ENCODE measurements at regions not wholly inside any gene's neighbourhood (a gene's known extent, or its start where the extent isn't known, plus 50 kb on each side); places are given as distances from the start of the nearest gene placed in this dataset.
"Not testable (repeated sequence)": the region's sequence is repeated elsewhere in the genome, so short reads cannot be mapped to it uniquely, and the experiment has no call there.

DNA sequence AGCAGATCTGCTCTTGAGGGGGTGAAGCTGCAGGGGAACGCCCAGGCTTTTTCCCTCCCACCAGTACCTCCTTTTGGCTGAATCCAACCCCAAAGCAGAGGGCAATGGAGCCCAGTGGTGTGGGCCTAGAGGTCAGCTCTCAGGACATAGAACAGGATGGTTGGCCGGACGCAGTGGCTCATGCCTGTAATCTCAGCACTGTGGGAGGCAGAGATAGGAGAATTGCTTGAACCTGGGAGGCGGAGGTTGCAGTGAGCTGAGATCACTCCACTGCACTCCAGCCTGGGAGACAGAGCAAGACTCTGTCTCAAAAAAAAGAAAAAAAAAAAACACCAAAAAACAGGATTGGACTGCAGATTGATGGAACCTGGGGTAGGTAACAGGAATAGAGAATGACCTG, 73.3 kb upstream of the ADGRL1 start:
- not testable (repeated sequence) for H3K4me3 ChIP-seq (ENCODE audit: low read depth, low read length); H3K36me3 Mint-ChIP-seq; H3K9me3 ChIP-seq (ENCODE audit: control insufficient read depth in 2 of 2, low read length in 2 of 2); H3K27ac Mint-ChIP-seq; H3K27ac ChIP-seq (ENCODE audit: insufficient read depth, low read length, poor library complexity, severe bottlenecking); H3K27me3 ChIP-seq (ENCODE audit: control insufficient read depth, insufficient read depth, low read length); DNase-seq; H3K4me3 Mint-ChIP-seq; H3K4me1 ChIP-seq (ENCODE audit: control insufficient read depth, insufficient read depth, low read length, poor library complexity, severe bottlenecking); H3K9me3 Mint-ChIP-seq; ATAC-seq (ENCODE audit: low read depth in 2 of 2); H3K36me3 ChIP-seq (ENCODE audit: control insufficient read depth, insufficient read depth, low read length)
- Mint-ChIP-seq H3K27me3 (peaks cover 14% of the 10 kb centered on the region), H3K4me1 (peaks cover 0 to 21% (median 5%) of the 10 kb centered on the region in 4 donors)

- Mint-ChIP-seq H3K27ac (no peak overlapping the region), H3K4me1 (peaks cover 0 to 16% (median 5%) of the 10 kb centered on the region in 4 donors), H3K4me3 (no peak overlapping the region), H3K36me3 (no peaks in the 10 kb centered on the region), H3K9me3 (peaks cover 0 to 7% (median 2%) of the 10 kb centered on the region in 7 donors), H3K27me3 (peaks cover 10% of the 10 kb centered on the region)
- ATAC-seq (ENCODE audit: low read depth in 2 of 2) (no peak), DNase-seq (no peak)
- Histone ChIP-seq H3K9me3 (ENCODE audit: control insufficient read depth in 2 of 2, low read length in 2 of 2) (no peaks in the 10 kb centered on the region), H3K36me3 (ENCODE audit: control insufficient read depth, insufficient read depth, low read length) (no peaks in the 10 kb centered on the region), H3K4me3 (ENCODE audit: low read depth, low read length) (no peak overlapping the region), H3K27ac (ENCODE audit: insufficient read depth, low read length, poor library complexity, severe bottlenecking) (no peak overlapping the region), H3K27me3 (ENCODE audit: control insufficient read depth, insufficient read depth, low read length) (no peaks in the 10 kb centered on the region), H3K4me1 (ENCODE audit: control insufficient read depth, insufficient read depth, low read length, poor library complexity, severe bottlenecking) (peaks cover 6% of the 10 kb centered on the region)
Measured at GRCh38 chr19:14277608-14278007, 71.6 kb upstream of the ADGRL1 start.

DNA sequence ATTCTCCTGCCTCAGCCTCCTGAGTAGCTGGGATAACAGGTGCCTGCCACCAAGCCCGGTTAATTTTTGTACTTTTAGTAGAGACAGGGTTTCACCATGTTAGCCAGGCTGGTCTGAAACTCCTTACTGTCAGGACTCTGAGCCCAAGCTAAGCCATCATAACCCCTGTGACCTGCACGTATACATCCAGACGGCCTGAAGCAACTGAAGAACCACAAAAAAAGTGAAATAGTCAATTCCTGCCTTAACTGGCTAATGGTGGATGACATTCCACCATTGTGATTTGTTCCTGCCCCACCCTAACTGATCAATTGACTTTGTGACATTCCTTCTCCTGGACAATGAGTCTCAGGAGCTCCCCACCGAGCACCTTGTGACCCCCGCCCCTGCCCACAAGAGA, 69.9 kb upstream of the ADGRL1 start:
- H3K27ac Mint-ChIP-seq; ATAC-seq (ENCODE audit: low read depth in 2 of 2); DNase-seq; H3K4me1 ChIP-seq (ENCODE audit: control insufficient read depth, insufficient read depth, low read length, poor library complexity, severe bottlenecking); H3K27ac ChIP-seq (ENCODE audit: insufficient read depth, low read length, poor library complexity, severe bottlenecking); H3K27me3 Mint-ChIP-seq; H3K9me3 Mint-ChIP-seq; H3K27me3 ChIP-seq (ENCODE audit: control insufficient read depth, insufficient read depth, low read length); H3K9me3 ChIP-seq (ENCODE audit: control insufficient read depth in 2 of 2, low read length in 2 of 2); H3K4me3 ChIP-seq (ENCODE audit: low read depth, low read length); H3K36me3 Mint-ChIP-seq; H3K36me3 ChIP-seq (ENCODE audit: control insufficient read depth, insufficient read depth, low read length): not testable (repeated sequence)
- Mint-ChIP-seq H3K4me3 (peak overlapping the region in 1 of 4 donors; percentile 28), H3K4me1 (peaks cover 0 to 16% (median 5%) of the 10 kb centered on the region in 4 donors)

- Mint-ChIP-seq H3K27ac (no peak overlapping the region), H3K27me3 (peaks cover 7% of the 10 kb centered on the region), H3K4me3 (no peak overlapping the region), H3K4me1 (peaks cover 0 to 16% (median 5%) of the 10 kb centered on the region in 4 donors), H3K36me3 (no peaks in the 10 kb centered on the region), H3K9me3 (peaks cover 0 to 7% (median 2%) of the 10 kb centered on the region in 7 donors)
- H3K36me3 ChIP-seq (ENCODE audit: control insufficient read depth, insufficient read depth, low read length), result no peaks in the 10 kb centered on the region
- H3K27ac ChIP-seq (ENCODE audit: insufficient read depth, low read length, poor library complexity, severe bottlenecking), result no peak overlapping the region
- H3K4me3 ChIP-seq (ENCODE audit: low read depth, low read length), result no peak overlapping the region
- DNase-seq (no peak), ATAC-seq (ENCODE audit: low read depth in 2 of 2) (no peak)
- H3K27me3 ChIP-seq (ENCODE audit: control insufficient read depth, insufficient read depth, low read length), result no peaks in the 10 kb centered on the region
- H3K9me3 ChIP-seq (ENCODE audit: control insufficient read depth in 2 of 2, low read length in 2 of 2), result no peaks in the 10 kb centered on the region
- peaks cover 6% of the 10 kb centered on the region for H3K4me1 ChIP-seq (ENCODE audit: control insufficient read depth, insufficient read depth, low read length, poor library complexity, severe bottlenecking)
Measured at GRCh38 chr19:14272623-14273022, 66.7 kb upstream of the ADGRL1 start.

DNA sequence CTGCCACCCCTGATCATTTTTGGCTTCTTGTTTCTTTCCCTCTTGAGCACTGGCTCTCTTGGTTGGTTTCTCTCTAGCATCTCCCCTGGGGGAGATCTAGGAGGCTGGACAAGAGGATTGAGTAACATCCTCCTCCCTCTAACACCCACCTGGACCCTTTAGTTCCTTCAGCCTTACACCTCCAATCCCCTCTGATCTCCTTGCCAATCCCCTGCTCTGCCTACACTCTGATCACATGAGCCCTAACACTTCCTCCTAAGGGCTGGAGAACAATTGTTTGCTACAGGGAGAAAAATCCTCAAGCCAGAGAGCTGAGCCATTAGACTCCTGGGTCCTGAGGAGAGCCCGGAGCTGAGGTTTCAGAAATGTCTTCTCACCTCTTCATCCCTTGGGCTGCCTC, 65.9 kb upstream of the ADGRL1 start:
- no peak overlapping the region for H3K27ac Mint-ChIP-seq
- H3K4me1 Mint-ChIP-seq, result peaks cover 0 to 15% (median 5%) of the 10 kb centered on the region in 4 donors
- H3K36me3 Mint-ChIP-seq, result no peaks in the 10 kb centered on the region
- DNase-seq (no peak), ATAC-seq (ENCODE audit: low read depth in 2 of 2) (no peak)
- H3K4me3 Mint-ChIP-seq, result no peak overlapping the region
- peaks cover 7% of the 10 kb centered on the region for H3K27me3 Mint-ChIP-seq
- H3K36me3 ChIP-seq (ENCODE audit: control insufficient read depth, insufficient read depth, low read length), result no peaks in the 10 kb centered on the region
- H3K4me3 ChIP-seq (ENCODE audit: low read depth, low read length), result no peak overlapping the region
- H3K9me3 ChIP-seq (ENCODE audit: control insufficient read depth in 2 of 2, low read length in 2 of 2), result no peaks in the 10 kb centered on the region
- H3K27me3 ChIP-seq (ENCODE audit: control insufficient read depth, insufficient read depth, low read length), result no peaks in the 10 kb centered on the region
- no peak overlapping the region for H3K27ac ChIP-seq (ENCODE audit: insufficient read depth, low read length, poor library complexity, severe bottlenecking)
- H3K4me1 ChIP-seq (ENCODE audit: control insufficient read depth, insufficient read depth, low read length, poor library complexity, severe bottlenecking), result peaks cover 6% of the 10 kb centered on the region
- peaks cover 0 to 7% (median 2%) of the 10 kb centered on the region in 7 donors for H3K9me3 Mint-ChIP-seq

DNA sequence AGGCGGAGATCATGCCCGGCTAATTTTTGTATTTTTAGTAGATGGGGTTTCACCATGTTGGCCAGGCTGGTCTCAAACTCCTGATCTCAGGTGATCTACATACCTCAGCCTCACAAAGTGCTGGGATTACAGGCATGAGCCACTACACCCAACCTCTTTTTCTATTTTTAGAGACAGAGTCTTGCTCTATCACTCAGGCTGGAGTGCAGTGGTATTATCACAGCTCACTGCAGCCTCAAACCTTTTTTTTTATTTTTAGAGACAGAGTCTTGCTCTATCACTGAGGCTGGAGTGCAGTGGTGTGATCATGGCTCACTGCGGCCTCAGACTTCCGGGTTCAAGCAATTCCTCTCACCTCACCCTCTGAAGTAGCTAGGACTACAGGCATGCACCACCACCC, 64.6 kb upstream of the ADGRL1 start:
- DNase-seq; ATAC-seq (ENCODE audit: low read depth in 2 of 2); H3K27me3 ChIP-seq (ENCODE audit: control insufficient read depth, insufficient read depth, low read length); H3K36me3 Mint-ChIP-seq; H3K9me3 ChIP-seq (ENCODE audit: control insufficient read depth in 2 of 2, low read length in 2 of 2); H3K27me3 Mint-ChIP-seq; H3K4me3 Mint-ChIP-seq; H3K36me3 ChIP-seq (ENCODE audit: control insufficient read depth, insufficient read depth, low read length); H3K4me3 ChIP-seq (ENCODE audit: low read depth, low read length); H3K4me1 ChIP-seq (ENCODE audit: control insufficient read depth, insufficient read depth, low read length, poor library complexity, severe bottlenecking); H3K27ac ChIP-seq (ENCODE audit: insufficient read depth, low read length, poor library complexity, severe bottlenecking); H3K9me3 Mint-ChIP-seq; H3K27ac Mint-ChIP-seq: not testable (repeated sequence)
- peaks cover 0 to 11% (median 5%) of the 10 kb centered on the region in 4 donors for H3K4me1 Mint-ChIP-seq

DNA sequence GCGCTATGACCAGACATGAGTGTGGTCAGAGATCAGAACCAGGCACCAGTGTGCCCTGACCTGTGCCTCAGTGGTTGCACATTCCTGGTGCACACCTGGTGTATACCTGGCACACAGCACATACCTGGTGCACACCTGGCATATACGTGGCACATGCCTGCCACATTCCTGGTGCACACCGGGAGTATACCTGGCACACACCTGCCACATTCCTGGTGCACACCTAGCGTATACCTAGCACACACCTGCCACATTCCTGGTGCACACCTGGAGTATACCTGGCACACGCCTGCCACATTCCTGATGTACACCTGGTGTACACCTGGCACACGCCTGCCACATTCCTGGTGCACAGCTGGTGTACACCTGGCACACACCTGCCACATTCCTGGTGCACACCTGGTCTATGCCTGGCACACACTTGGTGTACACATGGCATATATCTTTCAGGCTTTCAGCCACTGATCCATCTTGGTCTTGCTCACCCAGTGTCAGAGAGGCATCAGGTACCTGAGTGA, 61.3 kb upstream of the ADGRL1 start:
- Histone ChIP-seq H3K36me3 (ENCODE audit: control insufficient read depth, insufficient read depth, low read length) (no peaks in the 10 kb centered on the region), H3K4me1 (ENCODE audit: control insufficient read depth, insufficient read depth, low read length, poor library complexity, severe bottlenecking) (no peaks in the 10 kb centered on the region), H3K27ac (ENCODE audit: insufficient read depth, low read length, poor library complexity, severe bottlenecking) (no peak overlapping the region), H3K4me3 (ENCODE audit: low read depth, low read length) (no peak overlapping the region), H3K9me3 (ENCODE audit: control insufficient read depth in 2 of 2, low read length in 2 of 2) (no peaks in the 10 kb centered on the region), H3K27me3 (ENCODE audit: control insufficient read depth, insufficient read depth, low read length) (no peaks in the 10 kb centered on the region)
- H3K9me3 Mint-ChIP-seq, result no peaks in the 10 kb centered on the region
- H3K4me3 Mint-ChIP-seq, result no peak overlapping the region
- no peaks in the 10 kb centered on the region for H3K27me3 Mint-ChIP-seq
- H3K27ac Mint-ChIP-seq, result peak overlapping the region in 1 of 3 donors; percentile 20
- ATAC-seq (ENCODE audit: low read depth in 2 of 2), result no peak
- H3K36me3 Mint-ChIP-seq, result no peaks in the 10 kb centered on the region
- DNase-seq, result no peak
- H3K4me1 Mint-ChIP-seq, result no peaks in the 10 kb centered on the region

DNA sequence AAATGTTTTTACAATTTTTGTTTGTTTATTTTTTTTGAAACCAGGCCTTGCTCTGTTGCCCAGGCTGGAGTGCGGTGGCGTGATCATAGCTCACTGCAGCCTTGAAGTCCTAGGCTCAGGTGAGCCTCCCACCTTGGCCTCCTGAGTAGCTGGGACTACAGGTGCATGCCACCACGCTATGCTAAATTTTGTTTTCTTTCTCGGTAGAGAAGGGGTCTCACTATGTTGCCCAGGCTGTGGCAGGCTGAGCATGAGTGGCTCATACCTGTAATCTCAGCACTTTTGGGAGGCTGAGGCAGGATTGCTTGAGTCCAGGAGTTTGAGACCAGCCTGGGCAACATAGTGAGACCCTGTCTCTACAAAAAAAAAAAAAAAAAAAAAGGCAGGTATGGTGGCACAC, 60.2 kb upstream of the ADGRL1 start:
- not testable (repeated sequence) for H3K9me3 Mint-ChIP-seq; DNase-seq; H3K9me3 ChIP-seq (ENCODE audit: control insufficient read depth in 2 of 2, low read length in 2 of 2); H3K27ac ChIP-seq (ENCODE audit: insufficient read depth, low read length, poor library complexity, severe bottlenecking); H3K4me1 Mint-ChIP-seq; ATAC-seq (ENCODE audit: low read depth in 2 of 2); H3K4me3 ChIP-seq (ENCODE audit: low read depth, low read length); H3K36me3 Mint-ChIP-seq; H3K4me3 Mint-ChIP-seq; H3K27me3 Mint-ChIP-seq; H3K36me3 ChIP-seq (ENCODE audit: control insufficient read depth, insufficient read depth, low read length); H3K27me3 ChIP-seq (ENCODE audit: control insufficient read depth, insufficient read depth, low read length); H3K27ac Mint-ChIP-seq; H3K4me1 ChIP-seq (ENCODE audit: control insufficient read depth, insufficient read depth, low read length, poor library complexity, severe bottlenecking)
